Naive thymus-derived CD4-positive, alpha-beta T cell (primary cell): ENCODE measurements at regions not wholly inside any gene's neighbourhood (a gene's known extent, or its start where the extent isn't known, plus 50 kb on each side); places are given as distances from the start of the nearest gene placed in this dataset.

ENCODE experiments used
- ATAC-seq: fragments of 150-1000 bp; cut with Tn5 transposase; 2 replicates; pipeline ENCODE4 v1.10.0; 2021; ENCODE audit warnings: mild to moderate bottlenecking, moderate library complexity
- CTCF ChIA-PET: fragments of 350-600 bp; sonication (Branson Sonifier 250); formaldehyde crosslinking; loops from one replicate; lab custom pipeline; 2021; ENCODE audit warnings: antibody characterized with exemption; lab: Charles Lee
- POLR2A ChIA-PET: fragments of 350-600 bp; sonication (Branson Sonifier 250); formaldehyde crosslinking; loops from one replicate; lab custom pipeline; 2021; ENCODE audit warnings: antibody characterized with exemption, inconsistent platforms; lab: Charles Lee
- DNase-seq, 9 donors: peaks; one replicate each; pipeline versions ENCODE4 v3.0.0 to v3.0.0-alpha.2; 2020 to 2022; ENCODE audit warnings: mixed read lengths in 1 of 9
- H3K27ac ChIP-seq: one replicate; pipeline ENCODE4 v1.7.0; 2013; ENCODE audit warnings: mild to moderate bottlenecking, low read depth, low read length, moderate library complexity
- H3K27me3 ChIP-seq, 2 donors: one replicate each; pipeline ENCODE4 v1.7.0; 2013; ENCODE audit warnings: low read length in 2 of 2, mild to moderate bottlenecking in 2 of 2, moderate library complexity in 2 of 2; ENCODE audit not compliant: control insufficient read depth in 2 of 2, insufficient read depth in 2 of 2
- H3K36me3 ChIP-seq, 3 experiments: 1 replicate in 2 of 3; 2 replicates in 1 of 3; pipeline ENCODE4 v1.7.0; 2013; ENCODE audit warnings: low read length in 3 of 3, mild to moderate bottlenecking in 3 of 3, moderate library complexity in 1 of 3; ENCODE audit not compliant: insufficient read depth in 3 of 3, control insufficient read depth in 2 of 3
- H3K4me1 ChIP-seq, 2 donors: one replicate each; pipeline ENCODE4 v1.7.0; 2013; ENCODE audit warnings: low read length in 2 of 2, mild to moderate bottlenecking in 2 of 2, moderate library complexity in 1 of 2; ENCODE audit not compliant: control insufficient read depth in 2 of 2, insufficient read depth in 2 of 2
- H3K4me3 ChIP-seq: 2 replicates; pipeline ENCODE4 v1.7.0; 2013; ENCODE audit warnings: mild to moderate bottlenecking, low read length
- H3K9me3 ChIP-seq, 3 experiments: 1 replicate in 2 of 3; 2 replicates in 1 of 3; pipeline ENCODE4 v1.7.0; 2013; ENCODE audit warnings: low read length in 3 of 3; ENCODE audit not compliant: control insufficient read depth in 2 of 3
- H3K27ac Mint-ChIP-seq, 9 donors: one replicate each; pipeline ENCODE4 v1.8.0; 2020 to 2022; ENCODE audit warnings: mixed read lengths in 9 of 9, mild to moderate bottlenecking in 8 of 9, moderate library complexity in 5 of 9, inconsistent platforms in 2 of 9
- H3K27me3 Mint-ChIP-seq, 5 donors: one replicate each; pipeline ENCODE4 v1.8.0; 2021 to 2022; ENCODE audit warnings: mixed read lengths in 5 of 5, mild to moderate bottlenecking in 1 of 5
- H3K36me3 Mint-ChIP-seq, 5 donors: one replicate each; pipeline ENCODE4 v1.8.0; 2020 to 2022; ENCODE audit warnings: mixed read lengths in 5 of 5, mild to moderate bottlenecking in 3 of 5, inconsistent platforms in 1 of 5
- H3K4me1 Mint-ChIP-seq, 7 donors: one replicate each; pipeline ENCODE4 v1.8.0; 2020 to 2022; ENCODE audit warnings: mixed read lengths in 7 of 7, mild to moderate bottlenecking in 3 of 7, inconsistent platforms in 1 of 7
- H3K4me3 Mint-ChIP-seq, 10 donors: one replicate each; pipeline ENCODE4 v1.8.0; 2020 to 2022; ENCODE audit warnings: mild to moderate bottlenecking in 10 of 10, mixed read lengths in 10 of 10, moderate library complexity in 6 of 10, inconsistent platforms in 2 of 10
- H3K9me3 Mint-ChIP-seq, 11 donors: one replicate each; pipeline ENCODE4 v1.8.0; 2020 to 2022; ENCODE audit warnings: mixed read lengths in 11 of 11, mild to moderate bottlenecking in 4 of 11, inconsistent platforms in 1 of 11, moderate library complexity in 1 of 11
- intact Hi-C, 2 donors: fragments of 100-400 bp; cut with micrococcal nuclease; formaldehyde crosslinking; loops; one replicate each; pipeline ENCODE4 v1.15.1; 2023

- no peaks in the 10 kb centered on the region for H3K9me3 Mint-ChIP-seq
Measured at GRCh38 chr22:48520884-48521588, 1306.6 kb downstream of the BRD1 start.

DNA sequence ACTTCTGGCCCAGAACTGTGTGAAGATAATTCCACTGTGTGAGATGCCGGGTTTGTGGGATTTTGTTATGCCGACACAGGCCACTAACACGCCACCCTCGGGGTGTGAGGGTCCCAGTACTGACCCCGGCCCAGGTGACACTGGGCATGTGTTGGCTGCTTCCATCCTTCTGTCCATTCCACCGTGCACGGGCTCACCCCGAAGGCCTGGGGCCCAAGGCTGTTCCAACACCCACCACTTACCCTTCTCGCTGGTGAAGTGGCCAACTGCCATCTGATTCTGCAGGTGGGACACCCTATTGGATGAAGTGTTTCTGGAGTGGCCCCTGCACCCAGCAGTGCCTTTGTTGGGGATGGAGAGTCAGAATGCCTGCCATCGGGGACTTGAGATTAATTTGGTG, 1307.5 kb downstream of the BRD1 start:
- ChIA-PET CTCF (no interaction called here), POLR2A (no interaction called here)
- ATAC-seq (no peak), DNase-seq (no peak)
- Mint-ChIP-seq H3K27ac (no peak overlapping the region), H3K4me3 (no peak overlapping the region), H3K36me3 (no peaks in the 10 kb centered on the region), H3K4me1 (no peaks in the 10 kb centered on the region), H3K27me3 (no peaks in the 10 kb centered on the region), H3K9me3 (no peaks in the 10 kb centered on the region)
- Histone ChIP-seq H3K4me1 (no peaks in the 10 kb centered on the region), H3K9me3 (no peaks in the 10 kb centered on the region), H3K27ac (no peak overlapping the region), H3K36me3 (no peaks in the 10 kb centered on the region), H3K27me3 (no peaks in the 10 kb centered on the region), H3K4me3 (no peak overlapping the region)
- intact Hi-C loops = no loop called here

More at GRCh38 chr22:48520884-48521588, 1306.6 kb downstream of the BRD1 start:
- Mint-ChIP-seq H3K4me3 (no peak overlapping the region), H3K4me1 (peaks cover 0 to 2% (median 0%) of the 10 kb centered on the region in 7 donors), H3K36me3 (no peaks in the 10 kb centered on the region), H3K27ac (no peak overlapping the region), H3K27me3 (no peaks in the 10 kb centered on the region)
- ATAC-seq = no peak
- ChIA-PET CTCF (no interaction called here), POLR2A (no interaction called here)
- Histone ChIP-seq H3K27me3 (no peaks in the 10 kb centered on the region), H3K36me3 (no peaks in the 10 kb centered on the region), H3K4me3 (no peak overlapping the region), H3K27ac (no peak overlapping the region), H3K4me1 (no peaks in the 10 kb centered on the region), H3K9me3 (no peaks in the 10 kb centered on the region)
- intact Hi-C loops = no loop called here
- no peak for DNase-seq

DNA sequence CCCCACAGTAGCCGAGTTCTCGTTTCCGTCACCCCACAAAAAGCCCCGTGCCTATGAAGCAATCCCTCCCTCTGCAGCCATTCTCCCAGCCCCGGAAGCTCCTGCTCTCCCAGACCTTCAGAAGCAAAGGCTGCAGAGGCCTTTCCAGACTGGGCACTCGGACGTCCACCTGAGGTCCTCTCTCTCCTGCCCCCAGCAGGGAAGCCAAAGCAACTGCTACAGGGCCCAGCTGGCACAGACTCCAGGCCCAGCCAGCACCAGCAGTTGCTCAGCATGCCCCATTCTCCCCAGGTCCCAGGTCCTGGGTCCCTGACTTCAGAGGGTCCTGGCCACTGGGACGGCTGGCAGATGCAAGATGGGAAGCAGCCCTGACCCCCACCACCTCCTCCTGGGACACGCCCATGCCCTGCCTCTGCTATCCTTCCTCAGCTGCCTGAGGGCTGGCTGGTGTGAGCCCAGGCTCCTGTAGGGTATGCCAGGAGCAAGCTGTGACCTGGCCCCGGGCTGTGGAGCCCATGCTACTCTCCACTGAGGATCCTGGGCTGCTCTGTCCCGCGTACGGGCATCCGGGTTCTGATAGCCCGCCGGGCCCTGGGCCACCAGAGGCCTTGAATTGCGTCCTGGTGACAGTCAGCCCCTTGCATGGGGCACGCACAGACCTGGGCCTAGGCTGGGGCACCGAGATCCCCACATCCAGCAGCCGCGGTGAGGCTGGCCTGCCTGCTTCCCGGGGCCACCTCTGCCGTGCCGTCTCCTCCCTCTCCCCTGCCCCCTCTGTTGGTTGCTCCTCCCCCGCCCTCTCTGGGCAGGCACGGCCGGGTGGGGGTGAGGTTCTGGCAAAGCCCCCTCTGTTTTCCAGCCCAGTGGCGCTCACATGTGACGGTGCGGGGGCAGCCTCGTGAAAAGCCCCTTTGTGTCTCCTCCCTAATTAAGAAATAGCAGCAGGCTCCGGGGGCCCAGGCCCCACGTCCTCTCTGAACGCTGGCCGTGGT, 1310.3 kb downstream of the BRD1 start:
- Histone ChIP-seq H3K9me3 (no peaks in the 10 kb centered on the region), H3K27me3 (no peaks in the 10 kb centered on the region), H3K4me1 (no peaks in the 10 kb centered on the region), H3K4me3 (no peak overlapping the region), H3K36me3 (no peaks in the 10 kb centered on the region), H3K27ac (no peak overlapping the region)
- H3K4me1 Mint-ChIP-seq = no peaks in the 10 kb centered on the region
- no peaks in the 10 kb centered on the region for H3K36me3 Mint-ChIP-seq
- ATAC-seq (no peak), DNase-seq (no peak)
- no peak overlapping the region for H3K27ac Mint-ChIP-seq
- no peaks in the 10 kb centered on the region for H3K27me3 Mint-ChIP-seq
- H3K4me3 Mint-ChIP-seq = no peak overlapping the region
- ChIA-PET CTCF (no interaction called here), POLR2A (no interaction called here)
- H3K9me3 Mint-ChIP-seq = no peaks in the 10 kb centered on the region
- intact Hi-C loops = no loop called here

DNA sequence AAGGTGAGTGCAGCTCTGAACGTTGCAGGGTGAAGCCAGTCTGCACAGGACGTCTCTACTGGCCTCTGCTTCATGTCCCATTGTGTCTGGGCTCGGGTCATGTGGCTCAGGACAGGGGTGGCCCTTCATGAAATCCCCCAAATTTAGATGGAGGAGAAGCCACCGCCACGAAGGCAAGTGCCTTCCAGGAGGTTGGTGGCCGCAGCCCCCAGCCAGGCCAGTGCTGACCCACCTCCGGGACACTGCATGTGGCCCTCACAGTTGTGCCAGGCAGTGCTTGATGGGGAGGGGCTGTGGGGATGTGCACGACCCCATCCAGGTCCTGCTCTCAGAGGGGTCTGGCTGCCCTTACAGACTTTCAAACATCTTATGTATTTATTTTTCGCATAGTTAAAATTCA, 1311.1 kb downstream of the BRD1 start:
- no peak overlapping the region for H3K4me3 Mint-ChIP-seq
- H3K9me3 Mint-ChIP-seq = no peaks in the 10 kb centered on the region
- no peak overlapping the region for H3K27ac Mint-ChIP-seq
- H3K36me3 Mint-ChIP-seq = no peaks in the 10 kb centered on the region
- ChIA-PET POLR2A (no interaction called here), CTCF (no interaction called here)
- intact Hi-C loops = no loop called here
- Histone ChIP-seq H3K27me3 (no peaks in the 10 kb centered on the region), H3K27ac (no peak overlapping the region), H3K36me3 (no peaks in the 10 kb centered on the region), H3K4me3 (no peak overlapping the region), H3K4me1 (no peaks in the 10 kb centered on the region), H3K9me3 (no peaks in the 10 kb centered on the region)
- no peaks in the 10 kb centered on the region for H3K4me1 Mint-ChIP-seq
- DNase-seq (no peak), ATAC-seq (no peak)
- no peaks in the 10 kb centered on the region for H3K27me3 Mint-ChIP-seq

- Histone ChIP-seq H3K4me3 (no peak overlapping the region), H3K27me3 (no peaks in the 10 kb centered on the region), H3K9me3 (no peaks in the 10 kb centered on the region), H3K36me3 (no peaks in the 10 kb centered on the region), H3K27ac (no peak overlapping the region), H3K4me1 (no peaks in the 10 kb centered on the region)
- no peak overlapping the region for H3K27ac Mint-ChIP-seq
- DNase-seq (no peak), ATAC-seq (no peak)
- POLR2A ChIA-PET = no interaction called here
- no peaks in the 10 kb centered on the region for H3K9me3 Mint-ChIP-seq
- no peaks in the 10 kb centered on the region for H3K4me1 Mint-ChIP-seq
- H3K4me3 Mint-ChIP-seq = no peak overlapping the region
- CTCF ChIA-PET = no interaction called here
- intact Hi-C loops = no loop called here
- H3K27me3 Mint-ChIP-seq = no peaks in the 10 kb centered on the region
- no peaks in the 10 kb centered on the region for H3K36me3 Mint-ChIP-seq
Measured at GRCh38 chr22:48515571-48516200, 1312.0 kb downstream of the BRD1 start.

DNA sequence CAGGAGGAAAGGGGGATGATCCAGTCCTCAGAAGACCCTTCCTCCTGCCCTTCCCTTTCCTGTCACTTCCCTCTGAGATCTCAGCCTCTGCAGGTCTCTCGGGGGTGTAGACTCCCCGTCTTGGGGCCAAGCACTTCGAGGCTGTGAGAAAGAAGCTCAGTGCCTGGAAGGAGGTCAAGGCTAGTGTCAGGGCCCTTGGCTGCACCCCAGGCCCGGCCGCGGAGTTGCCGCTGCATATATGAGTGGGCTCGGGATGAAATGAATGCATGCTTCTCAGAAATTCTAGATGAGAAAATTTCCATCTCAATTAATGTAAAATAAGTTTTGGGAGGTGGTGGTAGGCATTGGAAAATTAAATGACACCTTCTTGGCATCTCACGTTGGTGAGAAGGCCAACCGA, 1313.7 kb downstream of the BRD1 start:
- intact Hi-C loops = no loop called here
- Mint-ChIP-seq H3K36me3 (no peaks in the 10 kb centered on the region), H3K9me3 (no peaks in the 10 kb centered on the region), H3K4me3 (no peak overlapping the region), H3K4me1 (no peaks in the 10 kb centered on the region), H3K27me3 (peaks cover 0 to 1% (median 0%) of the 10 kb centered on the region in 5 donors), H3K27ac (no peak overlapping the region)
- Histone ChIP-seq H3K9me3 (no peaks in the 10 kb centered on the region), H3K36me3 (no peaks in the 10 kb centered on the region), H3K4me3 (no peak overlapping the region), H3K27ac (no peak overlapping the region), H3K4me1 (no peaks in the 10 kb centered on the region), H3K27me3 (no peaks in the 10 kb centered on the region)
- CTCF ChIA-PET = no interaction called here
- no peak for DNase-seq
- no peak for ATAC-seq
- POLR2A ChIA-PET = no interaction called here
